A673 (cell line): ENCODE measurements at regions not wholly inside any gene's neighbourhood (a gene's known extent, or its start where the extent isn't known, plus 50 kb on each side); places are given as distances from the start of the nearest gene placed in this dataset.
A peak's percentile ranks its signal among the peaks of the same experiment; 100 is the strongest.

ENCODE experiments used
- BruUV-seq: library from RNA; stranded (reverse); fragments of 400-500 nt; replicated peaks from 2 replicates; lab custom pipeline; 2021; lab: Mats Ljungman, UMichigan
- CTCF ChIA-PET: fragments of 300-600 bp; sonication (Branson Sonifier 250); formaldehyde crosslinking; loops from one replicate; lab custom pipeline; 2022; ENCODE audit warnings: antibody characterized with exemption; lab: Charles Lee
- POLR2A ChIA-PET: fragments of 300-600 bp; sonication (Branson Sonifier 250); formaldehyde crosslinking; loops from one replicate; lab custom pipeline; 2022; ENCODE audit warnings: antibody characterized with exemption; ENCODE audit not compliant: low non-redundant PET; lab: Charles Lee
- DNase-seq: peaks from one replicate; pipeline ENCODE4 v3.0.0-alpha.2; 2015; ENCODE audit warnings: low spot score
- H3K27ac ChIP-seq: fragments of 200-600 bp; sonication (generic); 2 replicates; pipeline ENCODE4 v1.5.1; 2016; ENCODE audit warnings: mixed run types, low read depth, mild to moderate bottlenecking, mixed read lengths, antibody characterized with exemption, low read length; ENCODE audit not compliant: poor library complexity, severe bottlenecking
- H3K27me3 ChIP-seq: fragments of 200-600 bp; sonication (generic); replicated peaks from 2 replicates; pipeline ENCODE4 v1.6.1; 2017; ENCODE audit warnings: mixed run types, low read depth, mild to moderate bottlenecking, mixed read lengths, antibody characterized with exemption, low read length; ENCODE audit not compliant: insufficient read depth, poor library complexity
- H3K36me3 ChIP-seq: fragments of 200-600 bp; sonication (generic); 2 replicates; pipeline ENCODE4 v1.6.1; 2016; ENCODE audit warnings: mixed run types, mild to moderate bottlenecking, mixed read lengths, antibody characterized with exemption, low read length; ENCODE audit not compliant: insufficient read depth, poor library complexity, severe bottlenecking
- H3K4me1 ChIP-seq: fragments of 200-600 bp; sonication (generic); 2 replicates; pipeline ENCODE4 v1.6.1; 2017; ENCODE audit warnings: mixed run types, mild to moderate bottlenecking, mixed read lengths, antibody characterized with exemption, low read length; ENCODE audit not compliant: insufficient read depth, poor library complexity, severe bottlenecking
- H3K4me3 ChIP-seq: fragments of 200-600 bp; sonication (generic); 2 replicates; pipeline ENCODE4 v1.5.1; 2016; ENCODE audit warnings: low read depth, mixed run types, mild to moderate bottlenecking, mixed read lengths, low read length; ENCODE audit not compliant: poor library complexity, severe bottlenecking
- H3K9me3 ChIP-seq: fragments of 200-600 bp; sonication (generic); 2 replicates; pipeline ENCODE4 v1.6.1; 2016; ENCODE audit warnings: mixed run types, low read depth, mild to moderate bottlenecking, mixed read lengths, antibody characterized with exemption, low read length; ENCODE audit not compliant: poor library complexity, severe bottlenecking
- CTCF ChIP-seq: fragments of 300-800, 200-600 bp; sonication (generic); conservative IDR thresholded peaks from 2 replicates; pipeline ENCODE4 v1.5.1; 2017; ENCODE audit warnings: low read depth, mild to moderate bottlenecking, antibody characterized with exemption, low read length, moderate library complexity, mixed read lengths
- EZH2 ChIP-seq: fragments of 200-600 bp; sonication (generic); IDR thresholded peaks from 2 replicates; pipeline ENCODE4 v1.6.1; 2017; ENCODE audit warnings: borderline replicate concordance, low read depth, mild to moderate bottlenecking, mixed read lengths, antibody characterized with exemption, low read length; ENCODE audit not compliant: poor library complexity, severe bottlenecking
- intact Hi-C: fragments of 100-400 bp; cut with micrococcal nuclease; formaldehyde crosslinking; loops from one replicate; pipeline ENCODE4 v1.10.0; 2022; ENCODE audit not compliant: unreplicated experiment

DNA sequence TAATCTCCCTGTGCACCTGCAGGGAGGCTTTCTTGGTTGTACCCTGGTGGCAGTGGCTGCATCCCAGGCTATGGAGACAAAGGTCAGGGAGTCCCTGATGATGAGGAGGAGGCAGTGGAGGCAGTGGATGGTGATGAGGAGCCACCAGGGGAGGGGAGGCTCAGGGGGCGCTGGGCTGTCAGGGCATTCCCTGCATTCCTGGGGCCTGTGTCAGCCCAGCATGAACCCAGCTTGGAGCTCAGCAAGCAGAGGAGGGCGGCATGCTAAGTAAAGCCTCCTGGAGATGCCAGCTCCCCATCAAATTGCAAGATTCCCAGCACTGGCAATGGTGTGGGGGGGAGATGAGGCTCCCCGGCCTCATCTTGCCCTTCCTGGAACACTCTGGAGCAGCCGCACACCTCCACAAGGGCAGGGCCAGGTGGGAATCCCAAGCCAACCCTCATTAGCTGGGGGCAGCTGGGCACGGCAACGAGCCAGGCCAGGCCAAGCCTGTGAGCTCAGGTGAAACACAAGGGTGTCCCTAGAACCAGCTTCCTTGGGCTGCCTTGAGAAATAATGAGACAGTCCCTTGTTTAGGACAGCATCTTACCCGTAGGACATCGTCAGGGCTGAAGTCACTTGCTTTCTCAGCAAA is 469.5 kb downstream of the MATN1 start:
- POLR2A ChIA-PET: no interaction called here
- H3K4me3 ChIP-seq: no peak overlapping the region
- peak overlapping the region; percentile 100 for H3K27ac ChIP-seq
- no peaks in the 10 kb centered on the region for H3K36me3 ChIP-seq
- H3K4me1 ChIP-seq: peaks cover 94% of the 10 kb centered on the region
- intact Hi-C loops: loop anchor here (5.0 to 10.0 kb wide), 4 partner anchors 91 to 451 kb away; no protein-coding TSS in a partner anchor
- no peaks in the 10 kb centered on the region for H3K9me3 ChIP-seq
- peak; percentile 73 for DNase-seq
- CTCF ChIA-PET: interaction anchor here (1.0 kb wide), 1 partner anchor 127 kb away, joined by 4 read pairs; no protein-coding TSS in a partner anchor
- TF ChIP-seq EZH2 (no peak), CTCF (no peak)
- no peaks in the 10 kb centered on the region for H3K27me3 ChIP-seq
- BruUV-seq: no TSS peak

- BruUV-seq: no TSS peak
- no peak for DNase-seq
- intact Hi-C loops: loop anchor here (5.0 to 10.0 kb wide), 4 partner anchors 91 to 451 kb away; no protein-coding TSS in a partner anchor
Observed at GRCh38 chr1:30253361-30253760, 470.0 kb downstream of the MATN1 start.

More at GRCh38 chr1:30253361-30253760, 470.0 kb downstream of the MATN1 start:
- ChIA-PET POLR2A (no interaction called here), CTCF (interaction anchor here (1.0 kb wide), 1 partner anchor 127 kb away, joined by 4 read pairs; no protein-coding TSS in a partner anchor)
- Histone ChIP-seq H3K27ac (peak overlapping the region; percentile 100), H3K4me3 (no peak overlapping the region), H3K36me3 (no peaks in the 10 kb centered on the region), H3K27me3 (no peaks in the 10 kb centered on the region), H3K9me3 (no peaks in the 10 kb centered on the region), H3K4me1 (peaks cover 99% of the 10 kb centered on the region)
- TF ChIP-seq CTCF (no peak), EZH2 (no peak)
